HepG2 (cell line): ENCODE measurements at regions not wholly inside any gene's neighbourhood (a gene's known extent, or its start where the extent isn't known, plus 50 kb on each side); places are given as distances from the start of the nearest gene placed in this dataset.

Experiments
- DR1 ChIP-seq: sonication (generic); formaldehyde crosslinking; IDR thresholded peaks from 2 replicates; pipeline ENCODE4 v1.8.0; 2021; ENCODE audit warnings: mild to moderate bottlenecking, missing genetic modification reagents, inconsistent platforms
- ERF ChIP-seq: IDR thresholded peaks from 2 replicates; pipeline ENCODE4 v1.6.1; 2018; ENCODE audit warnings: missing biosample characterization, missing genetic modification reagents
- IRF9 ChIP-seq: sonication (generic); formaldehyde crosslinking; IDR thresholded peaks from 2 replicates; pipeline ENCODE4 v1.8.0; 2022; ENCODE audit warnings: missing genetic modification reagents, mild to moderate bottlenecking, borderline replicate concordance
- ISX ChIP-seq: sonication (generic); formaldehyde crosslinking; conservative IDR thresholded peaks from 2 replicates; pipeline ENCODE4 v1.5.0; 2020; ENCODE audit warnings: missing genetic modification reagents
- KAT8 ChIP-seq: IDR thresholded peaks from 2 replicates; pipeline ENCODE4 v1.6.1; 2016; ENCODE audit warnings: missing genetic modification reagents, missing compliant biosample characterization
- MAFK ChIP-seq, 2 experiments: IDR thresholded peaks in 1 of 2; conservative IDR thresholded peaks in 1 of 2; 2 replicates each; pipeline ENCODE4 v1.6.1; 2011; ENCODE audit warnings: improper control_type of control experiment in 2 of 2, low read length in 2 of 2
- MAZ ChIP-seq, 2 experiments: sonication (generic) in 1 of 2; formaldehyde crosslinking in 1 of 2; IDR thresholded peaks; 2 replicates each; pipeline versions ENCODE4 v1.5.0 to v1.6.1; 2012 to 2020; ENCODE audit warnings: low read depth in 2 of 2, mild to moderate bottlenecking in 2 of 2, borderline replicate concordance in 1 of 2, improper control_type of control experiment in 1 of 2, low read length in 1 of 2, missing genetic modification reagents in 1 of 2, moderate library complexity in 1 of 2
- MLX ChIP-seq: IDR thresholded peaks from 2 replicates; pipeline ENCODE4 v1.6.1; 2016
- REST ChIP-seq, 2 experiments: IDR thresholded peaks; 2 replicates each; pipeline ENCODE4 v1.6.1; 2011 to 2012; ENCODE audit warnings: low read length in 2 of 2, borderline replicate concordance in 1 of 2, low read depth in 1 of 2, mild to moderate bottlenecking in 1 of 2, moderate library complexity in 1 of 2
- SNAPC2 ChIP-seq: sonication (generic); formaldehyde crosslinking; IDR thresholded peaks from 2 replicates; pipeline ENCODE4 v1.8.1; 2022; ENCODE audit warnings: mild to moderate bottlenecking, missing genetic modification reagents
- SNAPC4 ChIP-seq: sonication (generic); formaldehyde crosslinking; IDR thresholded peaks from 2 replicates; pipeline ENCODE4 v1.4.0; 2020; ENCODE audit warnings: mild to moderate bottlenecking, missing genetic modification reagents
- ZBTB7B ChIP-seq: sonication (generic); formaldehyde crosslinking; IDR thresholded peaks from 2 replicates; pipeline ENCODE4 v1.4.0; 2020; ENCODE audit warnings: missing genetic modification reagents
- ZNF160 ChIP-seq: sonication (generic); formaldehyde crosslinking; IDR thresholded peaks from 2 replicates; pipeline ENCODE4 v1.8.0; 2022; ENCODE audit warnings: mild to moderate bottlenecking, inconsistent platforms, missing genetic modification reagents
- ZNF292 ChIP-seq: sonication (generic); formaldehyde crosslinking; IDR thresholded peaks from 2 replicates; pipeline ENCODE4 v1.8.1; 2022; ENCODE audit warnings: mild to moderate bottlenecking, low read depth, missing genetic modification reagents, borderline replicate concordance
- ZNF552 ChIP-seq: sonication (generic); formaldehyde crosslinking; IDR thresholded peaks from 2 replicates; pipeline ENCODE4 v1.9.0; 2022; ENCODE audit warnings: missing genetic modification reagents, mild to moderate bottlenecking, borderline replicate concordance
- ZNF839 ChIP-seq: sonication (generic); formaldehyde crosslinking; IDR thresholded peaks from 2 replicates; pipeline ENCODE4 v1.4.0; 2020; ENCODE audit warnings: missing genetic modification reagents, mild to moderate bottlenecking, borderline replicate concordance

- TF ChIP-seq KAT8 (CRISPR knock-in tag), result peak; percentile 51; the same call in 1 of the 2 replicates
- peak; percentile 64; the same call in 1 of the 2 replicates for TF ChIP-seq DR1
- peak; percentile 72; the same call in 1 of the 2 replicates for TF ChIP-seq ZBTB7B
- 0 out of 2 replicates have a peak, but pooled peaks have one; percentile 17 for TF ChIP-seq MAZ (IDR thresholded peaks at IDR 0.05; ENCODE audit: borderline replicate concordance, low read depth, low read length)
- TF ChIP-seq MAZ (CRISPR knock-in tag; IDR thresholded peaks at IDR 0.05; ENCODE audit: low read depth), result peak; percentile 70
- TF ChIP-seq ZNF839 (CRISPR knock-in tag), result no peak; the same call in 1 of the 2 replicates
- TF ChIP-seq MAFK (conservative IDR thresholded peaks at IDR 0.05 in 1 of 2, IDR thresholded peaks at IDR 0.05 in 1 of 2; ENCODE audit: low read length in 2 of 2), result no peak
- TF ChIP-seq MLX, result peak; percentile 58; the same call in 1 of the 2 replicates
- peak; percentile 75 for TF ChIP-seq IRF9
- no peak for TF ChIP-seq REST (IDR thresholded peaks at IDR 0.05; ENCODE audit: borderline replicate concordance in 1 of 2, low read depth in 1 of 2, low read length in 2 of 2)
- TF ChIP-seq SNAPC4 (CRISPR knock-in tag), result 0 out of 2 replicates have a peak, but pooled peaks have one; percentile 77
- TF ChIP-seq SNAPC2 (CRISPR knock-in tag), result no peak
- peak; percentile 80 for TF ChIP-seq ERF (CRISPR knock-in tag)
- TF ChIP-seq ISX (CRISPR knock-in tag), result no peak
- TF ChIP-seq ZNF160 (CRISPR knock-in tag), result 0 out of 2 replicates have a peak, but pooled peaks have one; percentile 71
- no peak; the same call in 1 of the 2 replicates for TF ChIP-seq ZNF552
- peak; percentile 100 for TF ChIP-seq ZNF292 (CRISPR knock-in tag)
Measured at GRCh38 chr16:14337303-14338191, 266.4 kb downstream of the MRTFB start (continued).
